ENCODE measurements at regions not wholly inside any gene's neighbourhood (a gene's known extent, or its start where the extent isn't known, plus 50 kb on each side); places are given as distances from the start of the nearest gene placed in this dataset.

- TF ChIP-seq CTCF (IDR thresholded peaks at IDR 0.05; ENCODE audit: low read depth, low read length) (no peak), POLR2A (IDR thresholded peaks at IDR 0.05; ENCODE audit: extremely low read depth, insufficient read length) (no peak), MAX (IDR thresholded peaks at IDR 0.05; ENCODE audit: low read depth, low read length) (no peak)
Observed at GRCh38 chr5:51843893-51844292, 460.6 kb downstream of the ISL1 start.

All from NB4 (cell line).